H1 (cell line): ENCODE measurements at regions not wholly inside any gene's neighbourhood (a gene's known extent, or its start where the extent isn't known, plus 50 kb on each side); places are given as distances from the start of the nearest gene placed in this dataset.

Experiments used
- CTCF ChIA-PET: fragments of 300-600 bp; sonication (Branson Sonifier 250); formaldehyde crosslinking; loops from one replicate; lab custom pipeline; 2021; ENCODE audit not compliant: partially characterized antibody; lab: Charles Lee
- POLR2A ChIA-PET: fragments of 300-600 bp; sonication (Branson Sonifier 250); formaldehyde crosslinking; loops from one replicate; lab custom pipeline; 2021; ENCODE audit warnings: inconsistent platforms; ENCODE audit not compliant: partially characterized antibody; lab: Charles Lee
- DNase-seq, 2 experiments: peaks; one replicate each; pipeline versions ENCODE4 v3.0.0 to v3.0.0-alpha.2; 2010 to 2022; ENCODE audit warnings: low spot score in 2 of 2, low read depth in 1 of 2, mixed read lengths in 1 of 2
- FAIRE-seq: peaks from 2 replicates; lab custom pipeline; 2011; peaks lifted over from hg19 to GRCh38; lab: Jason Lieb, UNC
- H2AFZ ChIP-seq: 2 replicates; pipeline ENCODE4 v1.8.1; 2012; ENCODE audit warnings: low read length, inconsistent platforms
- H2AK5ac ChIP-seq: 2 replicates; pipeline ENCODE4 v1.6.1; 2013; ENCODE audit warnings: low read depth, low read length
- H2BK120ac ChIP-seq: replicated peaks from 2 replicates; pipeline ENCODE3; 2013; ENCODE audit warnings: low read depth, low read length, inconsistent platforms
- H2BK12ac ChIP-seq: 2 replicates; pipeline ENCODE4 v1.6.1; 2013; ENCODE audit warnings: low read depth, low read length
- H2BK15ac ChIP-seq: 2 replicates; pipeline ENCODE4 v1.6.1; 2013; ENCODE audit warnings: low read length
- H2BK20ac ChIP-seq: 2 replicates; pipeline ENCODE4 v1.6.1; 2013; ENCODE audit warnings: low read length
- H2BK5ac ChIP-seq: 2 replicates; pipeline ENCODE4 v1.6.1; 2013; ENCODE audit warnings: low read depth, low read length
- H3K14ac ChIP-seq: 2 replicates; pipeline ENCODE4 v1.6.1; 2013; ENCODE audit warnings: inconsistent platforms; ENCODE audit not compliant: insufficient read length
- H3K18ac ChIP-seq: 2 replicates; pipeline ENCODE4 v1.6.1; 2013; ENCODE audit warnings: low read length; ENCODE audit errors: extremely low read depth
- H3K23ac ChIP-seq: 2 replicates; pipeline ENCODE4 v1.6.1; 2013; ENCODE audit warnings: inconsistent platforms; ENCODE audit not compliant: insufficient read length
- H3K23me2 ChIP-seq: 2 replicates; pipeline ENCODE4 v1.6.1; 2013; ENCODE audit warnings: low read depth, low read length
- H3K27ac ChIP-seq: 2 replicates; pipeline ENCODE4 v1.6.1; 2011; ENCODE audit warnings: low read depth, low read length, inconsistent platforms
- H3K27me3 ChIP-seq, 4 experiments: replicated peaks in 1 of 4; 1 replicate in 1 of 4; 2 replicates in 3 of 4; pipeline versions ENCODE4 v1.6.1 to v1.8.1; 2011 to 2013; ENCODE audit warnings: low read length in 3 of 4, mild to moderate bottlenecking in 3 of 4, inconsistent platforms in 2 of 4, mixed read lengths in 2 of 4, moderate library complexity in 1 of 4; ENCODE audit not compliant: control insufficient read depth in 3 of 4, insufficient read depth in 3 of 4; ENCODE audit errors: extremely low read depth in 1 of 4
- H3K36me3 ChIP-seq, 4 experiments: 2 replicates each; pipeline versions ENCODE4 v1.6.1 to v1.8.1; 2011 to 2013; ENCODE audit warnings: mild to moderate bottlenecking in 4 of 4, low read length in 3 of 4, moderate library complexity in 2 of 4, control low read depth in 1 of 4, inconsistent platforms in 1 of 4; ENCODE audit not compliant: insufficient read depth in 4 of 4, control insufficient read depth in 2 of 4
- H3K4ac ChIP-seq: replicated peaks from 2 replicates; pipeline ENCODE3; 2013; ENCODE audit warnings: low read length, low read depth, mixed read lengths, inconsistent platforms; ENCODE audit not compliant: insufficient read length
- H3K4me1 ChIP-seq, 4 experiments: replicated peaks in 1 of 4; 1 replicate in 1 of 4; 2 replicates in 3 of 4; pipeline versions ENCODE4 v1.6.1 to v1.8.1; 2011 to 2013; ENCODE audit warnings: low read length in 3 of 4, inconsistent platforms in 2 of 4, mixed read lengths in 1 of 4; ENCODE audit not compliant: insufficient read depth in 4 of 4, control insufficient read depth in 3 of 4
- H3K4me2 ChIP-seq, 2 experiments: 2 replicates each; pipeline versions ENCODE4 v1.6.1 to v1.8.1; 2011 to 2013; ENCODE audit warnings: low read depth in 2 of 2, low read length in 2 of 2, control low read depth in 1 of 2, inconsistent platforms in 1 of 2, mild to moderate bottlenecking in 1 of 2; ENCODE audit not compliant: insufficient read depth in 1 of 2
- H3K4me3 ChIP-seq, 4 experiments: fragments of 200-600, 300-600 bp in 1 of 4; sonication (generic), shearing (Covaris generic), sonication (Bioruptor Twin) in 1 of 4; 2 replicates each; pipeline versions ENCODE4 v1.5.1 to v1.8.1; 2011 to 2016; ENCODE audit warnings: low read length in 4 of 4, low read depth in 3 of 4, control low read depth in 2 of 4, inconsistent platforms in 2 of 4, mild to moderate bottlenecking in 2 of 4, mixed read lengths in 1 of 4, moderate library complexity in 1 of 4; ENCODE audit not compliant: insufficient read depth in 2 of 4; ENCODE audit errors: extremely low read depth in 1 of 4
- H3K56ac ChIP-seq: replicated peaks from 2 replicates; pipeline ENCODE3; 2013; ENCODE audit warnings: low read depth, mild to moderate bottlenecking, mixed read lengths, low read length, inconsistent platforms; ENCODE audit not compliant: insufficient read length
- H3K79me1 ChIP-seq: 2 replicates; pipeline ENCODE4 v1.6.1; 2013; ENCODE audit warnings: low read depth, low read length, control low read depth
- H3K79me2 ChIP-seq, 2 experiments: 2 replicates each; pipeline versions ENCODE4 v1.6.1 to v1.8.1; 2012 to 2013; ENCODE audit warnings: low read length in 2 of 2, mild to moderate bottlenecking in 2 of 2, inconsistent platforms in 1 of 2; ENCODE audit not compliant: insufficient read depth in 2 of 2, control insufficient read depth in 1 of 2
- H3K9ac ChIP-seq, 4 experiments: replicated peaks in 1 of 4; 1 replicate in 1 of 4; 2 replicates in 3 of 4; pipeline versions ENCODE4 v1.6.1 to v1.8.1; 2011 to 2013; ENCODE audit warnings: low read depth in 3 of 4, low read length in 3 of 4, control low read depth in 2 of 4, mild to moderate bottlenecking in 2 of 4, moderate library complexity in 2 of 4, inconsistent platforms in 1 of 4; ENCODE audit errors: extremely low read depth in 1 of 4
- H3K9me3 ChIP-seq, 2 experiments: 2 replicates each; pipeline versions ENCODE4 v1.6.1 to v1.8.1; 2012 to 2013; ENCODE audit warnings: mild to moderate bottlenecking in 2 of 2, moderate library complexity in 2 of 2, control low read depth in 1 of 2, inconsistent platforms in 1 of 2, low read depth in 1 of 2, low read length in 1 of 2, mixed read lengths in 1 of 2; ENCODE audit not compliant: insufficient read depth in 2 of 2
- H4K20me1 ChIP-seq, 2 experiments: replicated peaks in 1 of 2; 2 replicates each; pipeline versions ENCODE3 to v1.8.1; 2011 to 2013; ENCODE audit warnings: inconsistent platforms in 2 of 2, low read length in 2 of 2, mild to moderate bottlenecking in 1 of 2; ENCODE audit not compliant: insufficient read depth in 2 of 2, control insufficient read depth in 1 of 2
- H4K5ac ChIP-seq: 2 replicates; pipeline ENCODE4 v1.6.1; 2013; ENCODE audit warnings: low read length, low read depth, mixed read lengths, inconsistent platforms; ENCODE audit not compliant: insufficient read length
- H4K8ac ChIP-seq: 2 replicates; pipeline ENCODE4 v1.8.0; 2013; ENCODE audit warnings: mild to moderate bottlenecking, moderate library complexity, low read length, inconsistent platforms; ENCODE audit not compliant: insufficient read depth; ENCODE audit errors: extremely low read depth
- H4K91ac ChIP-seq: replicated peaks from 2 replicates; pipeline ENCODE3; 2013; ENCODE audit warnings: low read length, mixed read lengths, inconsistent platforms; ENCODE audit not compliant: insufficient read length
- BRCA1 ChIP-seq: IDR thresholded peaks from 2 replicates; pipeline ENCODE4 v1.6.1; 2012; ENCODE audit warnings: low read depth, low read length, improper control_type of control experiment
- CBX8 ChIP-seq: fragments of 300-800, 300-1000 bp; sonication (generic); IDR thresholded peaks from 2 replicates; pipeline ENCODE4 v1.7.1; 2016; ENCODE audit warnings: low read depth, low read length, borderline replicate concordance
- CHD2 ChIP-seq: IDR thresholded peaks from 2 replicates; pipeline ENCODE4 v1.6.1; 2012; ENCODE audit warnings: low read length, improper control_type of control experiment
- HDAC6 ChIP-seq: IDR thresholded peaks from one replicate; pipeline ENCODE4 v1.7.1; 2012; ENCODE audit warnings: low read depth, mild to moderate bottlenecking, inconsistent platforms, low read length, moderate library complexity
- JUN ChIP-seq: IDR thresholded peaks from 2 replicates; pipeline ENCODE4 v1.6.1; 2011; ENCODE audit warnings: low read depth, mild to moderate bottlenecking, improper control_type of control experiment, low read length
- NRF1 ChIP-seq: IDR thresholded peaks from 2 replicates; pipeline ENCODE4 v1.6.1; 2011; ENCODE audit warnings: mild to moderate bottlenecking, low read depth, low read length, improper control_type of control experiment
- PHF8 ChIP-seq: fragments of 200-600 bp; sonication (generic); conservative IDR thresholded peaks from 2 replicates; pipeline ENCODE4 v1.7.1; 2012; ENCODE audit warnings: low read depth, mild to moderate bottlenecking, inconsistent platforms, low read length, moderate library complexity
- RFX5 ChIP-seq: IDR thresholded peaks from 2 replicates; pipeline ENCODE4 v1.6.1; 2011; ENCODE audit warnings: low read depth, low read length, improper control_type of control experiment, borderline replicate concordance
- SAP30 ChIP-seq: fragments of 300-600 bp; sonication (generic); IDR thresholded peaks from 2 replicates; pipeline ENCODE4 v1.7.1; 2012; ENCODE audit warnings: low read length, moderate library complexity, mild to moderate bottlenecking, inconsistent platforms; ENCODE audit not compliant: insufficient read depth, insufficient replicate concordance
- SIX5 ChIP-seq: IDR thresholded peaks from 2 replicates; pipeline ENCODE4 v1.6.1; 2011; ENCODE audit warnings: mild to moderate bottlenecking, low read depth, low read length
- SP1 ChIP-seq: IDR thresholded peaks from 2 replicates; pipeline ENCODE4 v1.6.1; 2011; ENCODE audit warnings: low read depth, low read length
- SP4 ChIP-seq: IDR thresholded peaks from 2 replicates; pipeline ENCODE4 v1.6.1; 2012; ENCODE audit warnings: low read length, inconsistent platforms
- SUZ12 ChIP-seq: fragments of 200-600 bp; sonication (generic); IDR thresholded peaks from 2 replicates; pipeline ENCODE4 v1.6.1; 2012; ENCODE audit warnings: mild to moderate bottlenecking, inconsistent platforms, low read length, moderate library complexity, mixed read lengths
- TAF1 ChIP-seq: IDR thresholded peaks from 2 replicates; pipeline ENCODE4 v1.6.1; 2011; ENCODE audit warnings: mild to moderate bottlenecking, low read depth, low read length
- WGBS, 2 experiments: shearing (Covaris generic) in 1 of 2; methylation state at CpG; one replicate each; pipeline versions ENCODE4 v1.1.6 to v1.1.7; 2013 to 2015; ENCODE audit warnings: low lambda C conversion rate in 2 of 2, mixed read lengths in 2 of 2, inconsistent platforms in 1 of 2, low coverage in 1 of 2, missing lambda C conversion rate in 1 of 2; ENCODE audit not compliant: insufficient replicate concordance in 2 of 2, insufficient coverage in 1 of 2, insufficient read length in 1 of 2; ENCODE audit errors: extremely low coverage in 1 of 2, missing lambda C conversion rate in 1 of 2; 5-methylcytosine and 5-hydroxymethylcytosine counted together
- TF ChIP-seq, protein P1 (sequence below): IDR thresholded peaks from 2 replicates; pipeline ENCODE4 v1.6.1; 2012; ENCODE audit warnings: inconsistent platforms

DNA sequence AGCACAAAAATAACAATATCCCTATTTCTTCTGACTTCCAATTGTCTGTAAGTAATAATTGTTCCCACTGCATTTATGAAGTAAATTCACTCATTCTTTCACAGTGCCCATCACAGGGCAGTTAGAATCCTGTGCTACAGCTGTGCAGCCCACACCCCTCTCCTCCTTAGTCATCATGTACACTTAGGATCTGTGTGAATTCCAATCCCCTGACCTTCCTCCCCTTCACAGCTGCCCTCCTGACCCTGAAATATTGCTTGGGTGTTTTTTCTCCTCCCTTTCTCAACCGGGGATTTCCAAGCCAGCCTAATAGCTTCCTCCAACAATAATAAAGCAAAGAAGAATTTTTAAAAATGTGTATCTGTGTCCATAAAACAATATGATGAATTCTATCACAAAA lies 91.5 kb upstream of the BEND6 start:
- H3K27ac ChIP-seq, result no peak overlapping the region
- WGBS, 2 experiments, result 78% methylated on average over 1 of the region's 1 CpG; no CpG with 5 or more reads in 1 of the 2 experiments
- DNase-seq (no peak), FAIRE-seq (no peak)
- no peak overlapping the region for H2AFZ ChIP-seq
- no peaks in the 10 kb centered on the region for H4K20me1 ChIP-seq
- no peak overlapping the region for H2BK15ac ChIP-seq
- H3K27me3 ChIP-seq, result no peaks in the 10 kb centered on the region
- ChIA-PET CTCF (interaction anchor here (1.0 to 1.1 kb wide), 2 partner anchors 13 to 40 kb away, joined by 3 to 6 read pairs; no protein-coding TSS in a partner anchor), POLR2A (no interaction called here)
- no peak overlapping the region for H2BK120ac ChIP-seq
- no peak overlapping the region for H3K4me3 ChIP-seq
- no peak overlapping the region for H3K4ac ChIP-seq
- H3K56ac ChIP-seq, result no peak overlapping the region
- H3K79me1 ChIP-seq, result no peaks in the 10 kb centered on the region
- no peak overlapping the region for H4K91ac ChIP-seq
- H3K9me3 ChIP-seq, result no peaks in the 10 kb centered on the region
- no peak overlapping the region for H3K4me2 ChIP-seq
- no peak overlapping the region for H2BK5ac ChIP-seq
- H3K18ac ChIP-seq, result no peak overlapping the region
- H2BK20ac ChIP-seq, result no peak overlapping the region
- H4K5ac ChIP-seq, result no peak overlapping the region
- no peak overlapping the region for H3K23ac ChIP-seq
- no peaks in the 10 kb centered on the region; the same call in 1 of the 2 replicates for H3K23me2 ChIP-seq
- H3K4me1 ChIP-seq, result peaks cover 0 to 5% (median 2%) of the 10 kb centered on the region in 4 experiments; a peak in 4 of 7 replicates
- H3K14ac ChIP-seq, result no peak overlapping the region
- no peak overlapping the region for H2AK5ac ChIP-seq
- no peak overlapping the region for H4K8ac ChIP-seq
- no peak overlapping the region for H3K9ac ChIP-seq
- no peaks in the 10 kb centered on the region; a peak in 1 of 8 replicates for H3K36me3 ChIP-seq
- H2BK12ac ChIP-seq, result no peak overlapping the region
- H3K79me2 ChIP-seq, result no peaks in the 10 kb centered on the region
- TF ChIP-seq SUZ12, result no peak
- no peak for TF ChIP-seq RFX5
- TF ChIP-seq, protein P1, sequence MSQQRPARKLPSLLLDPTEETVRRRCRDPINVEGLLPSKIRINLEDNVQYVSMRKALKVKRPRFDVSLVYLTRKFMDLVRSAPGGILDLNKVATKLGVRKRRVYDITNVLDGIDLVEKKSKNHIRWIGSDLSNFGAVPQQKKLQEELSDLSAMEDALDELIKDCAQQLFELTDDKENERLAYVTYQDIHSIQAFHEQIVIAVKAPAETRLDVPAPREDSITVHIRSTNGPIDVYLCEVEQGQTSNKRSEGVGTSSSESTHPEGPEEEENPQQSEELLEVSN, result no peak
- TF ChIP-seq CBX8, result no peak
- TF ChIP-seq SAP30, result no peak
- no peak for TF ChIP-seq CHD2
- no peak for TF ChIP-seq SIX5
- TF ChIP-seq JUN, result no peak
- TF ChIP-seq HDAC6, result no peak
- no peak for TF ChIP-seq SP4
- no peak for TF ChIP-seq BRCA1
- no peak for TF ChIP-seq PHF8
- TF ChIP-seq TAF1, result no peak
- TF ChIP-seq NRF1, result no peak
- no peak for TF ChIP-seq SP1
